Spleen (tissue), 11 donors: ENCODE measurements at regions not wholly inside any gene's neighbourhood (a gene's known extent, or its start where the extent isn't known, plus 50 kb on each side); places are given as distances from the start of the nearest gene placed in this dataset.

Experiments
- DNase-seq: peaks from one replicate; pipeline ENCODE4 v3.0.0-alpha.2; 2020
- H3K27ac ChIP-seq, 8 donors: fragments of 200-600 bp; sonication (generic) in 7 of 8; 1 replicate in 4 of 8; 2 replicates in 4 of 8; pipeline versions ENCODE4 v1.5.0 to v1.8.0; 2016 to 2021; ENCODE audit warnings: inconsistent platforms in 4 of 8, mild to moderate bottlenecking in 4 of 8, moderate library complexity in 1 of 8
- H3K27me3 ChIP-seq, 7 donors: fragments of 200-600 bp; sonication (generic) in 6 of 7; replicated peaks in 1 of 7; 1 replicate in 4 of 7; 2 replicates in 3 of 7; pipeline versions ENCODE4 v1.5.0 to v1.8.0; 2016 to 2021; ENCODE audit warnings: inconsistent platforms in 3 of 7, mild to moderate bottlenecking in 1 of 7
- H3K36me3 ChIP-seq, 6 donors: fragments of 200-600 bp; sonication (generic) in 5 of 6; 1 replicate in 4 of 6; 2 replicates in 2 of 6; pipeline versions ENCODE4 v1.5.0 to v1.8.0; 2016 to 2021; ENCODE audit warnings: inconsistent platforms in 2 of 6
- H3K4me1 ChIP-seq, 6 donors: fragments of 200-600 bp; sonication (generic) in 5 of 6; 1 replicate in 3 of 6; 2 replicates in 3 of 6; pipeline versions ENCODE4 v1.5.0 to v1.8.0; 2016 to 2021; ENCODE audit warnings: inconsistent platforms in 3 of 6
- H3K4me3 ChIP-seq, 8 donors: fragments of 200-600 bp; sonication (generic) in 7 of 8; 1 replicate in 4 of 8; 2 replicates in 4 of 8; pipeline versions ENCODE4 v1.5.0 to v1.8.0; 2016 to 2021; ENCODE audit warnings: inconsistent platforms in 4 of 8, mild to moderate bottlenecking in 4 of 8, moderate library complexity in 2 of 8
- H3K9me3 ChIP-seq, 8 donors: fragments of 200-600 bp; sonication (generic) in 7 of 8; 1 replicate in 4 of 8; 2 replicates in 4 of 8; pipeline versions ENCODE4 v1.5.0 to v1.8.0; 2016 to 2021; ENCODE audit warnings: inconsistent platforms in 4 of 8
- CTCF ChIP-seq, 11 experiments: fragments of 200-600 bp in 7 of 11; fragments of 450-650 bp in 4 of 11; sonication (generic) in 4 of 11; IDR thresholded peaks in 8 of 11; conservative IDR thresholded peaks in 3 of 11; 1 replicate in 7 of 11; 2 replicates in 4 of 11; pipeline versions ENCODE4 v1.4.0 to v1.8.0; 2016 to 2021; ENCODE audit warnings: antibody characterized with exemption in 11 of 11, inconsistent platforms in 4 of 11, mild to moderate bottlenecking in 1 of 11
- POLR2A ChIP-seq, 3 donors: fragments of 450-650 bp; IDR thresholded peaks; one replicate each; pipeline ENCODE4 v1.5.1; 2017; ENCODE audit warnings: antibody characterized with exemption in 3 of 3, mild to moderate bottlenecking in 1 of 3
- POLR2AphosphoS5 ChIP-seq, 3 donors: sonication (generic); formaldehyde crosslinking; IDR thresholded peaks; one replicate each; pipeline ENCODE4 v1.5.1; 2017; ENCODE audit warnings: antibody characterized with exemption in 3 of 3
- WGBS, 5 donors: extraction: QIAGEN DNeasy Blood & Tissue Kit in 3 of 5; methylation state at CpG; one replicate each; pipeline versions ENCODE4 v1.1.5 to v1.1.7; 2013 to 2018; 5-methylcytosine and 5-hydroxymethylcytosine counted together
- intact Hi-C: fragments of 100-400 bp; cut with DNase I; formaldehyde crosslinking; loops from one replicate; pipeline ENCODE4 v1.15.0; 2023; ENCODE audit warnings: low total_unique reads
- donor health status: healthy with polysubstance abuse.
- donor health status: DM: no; HTN: no; CAD: no; lungs with moderate emphysema.
- donor health status: DM: no; HTN: no; CAD: no.
- donor health status: Bipolar disorder and iron deficiency.
- donor health status: healthy.
- donor health status: DM: no; HTN: no; CAD: no.
- donor health status: DM: yes; HTN: yes; CAD: no.

GRCh38 chr2:59868981-59869380 lies 684.5 kb downstream of the BCL11A start:
- H3K27me3 ChIP-seq, result no peaks in the 10 kb centered on the region
- 79 to 85% (median 80%) methylated on average over 2 of the region's 2 CpGs for WGBS, 5 donors
- intact Hi-C loops, result no loop called here
- H3K4me1 ChIP-seq, result no peaks in the 10 kb centered on the region
- no peak for DNase-seq
- H3K9me3 ChIP-seq, result no peaks in the 10 kb centered on the region
- no peaks in the 10 kb centered on the region for H3K36me3 ChIP-seq
- H3K4me3 ChIP-seq, result no peak overlapping the region
- H3K27ac ChIP-seq, result no peak overlapping the region
- TF ChIP-seq POLR2AphosphoS5 (IDR thresholded peaks at IDR 0.05), result no peak
- no peak for TF ChIP-seq POLR2A (IDR thresholded peaks at IDR 0.05)
- no peak for TF ChIP-seq CTCF (IDR thresholded peaks at IDR 0.05 in 8 of 11, conservative IDR thresholded peaks at IDR 0.05 in 3 of 11)

GRCh38 chr2:59866436-59866835 lies 687.0 kb downstream of the BCL11A start:
- Histone ChIP-seq H3K9me3 (peaks cover 0 to 15% (median 13%) of the 10 kb centered on the region in 8 donors), H3K36me3 (no peaks in the 10 kb centered on the region), H3K4me1 (no peaks in the 10 kb centered on the region), H3K27me3 (no peaks in the 10 kb centered on the region), H3K4me3 (no peak overlapping the region), H3K27ac (no peak overlapping the region)
- TF ChIP-seq POLR2AphosphoS5 (IDR thresholded peaks at IDR 0.05) (no peak), CTCF (IDR thresholded peaks at IDR 0.05 in 8 of 11, conservative IDR thresholded peaks at IDR 0.05 in 3 of 11) (no peak), POLR2A (IDR thresholded peaks at IDR 0.05) (no peak)
- intact Hi-C loops, result no loop called here
- 75 to 92% (median 87%) methylated on average over 3 of the region's 3 CpGs for WGBS, 5 donors
- DNase-seq, result no peak

GRCh38 chr2:59858540-59858939 lies 694.9 kb downstream of the BCL11A start:
- H3K4me3 ChIP-seq, result no peak overlapping the region
- intact Hi-C loops, result no loop called here
- H3K27me3 ChIP-seq, result no peaks in the 10 kb centered on the region
- H3K36me3 ChIP-seq, result no peaks in the 10 kb centered on the region
- DNase-seq, result no peak
- peaks cover 0 to 29% (median 26%) of the 10 kb centered on the region in 8 donors for H3K9me3 ChIP-seq
- no peaks in the 10 kb centered on the region for H3K4me1 ChIP-seq
- no peak for TF ChIP-seq POLR2AphosphoS5 (IDR thresholded peaks at IDR 0.05)
- TF ChIP-seq POLR2A (IDR thresholded peaks at IDR 0.05), result no peak
- TF ChIP-seq CTCF (IDR thresholded peaks at IDR 0.05 in 8 of 11, conservative IDR thresholded peaks at IDR 0.05 in 3 of 11), result no peak
- H3K27ac ChIP-seq, result no peak overlapping the region
- WGBS, 5 donors, result 93 to 98% (median 96%) methylated on average over 7 of the region's 7 CpGs

- TF ChIP-seq CTCF (IDR thresholded peaks at IDR 0.05 in 8 of 11, conservative IDR thresholded peaks at IDR 0.05 in 3 of 11), result no peak
- no peak for TF ChIP-seq POLR2AphosphoS5 (IDR thresholded peaks at IDR 0.05)
- TF ChIP-seq POLR2A (IDR thresholded peaks at IDR 0.05), result no peak
Measured at GRCh38 chr2:59857109-59857508, 696.3 kb downstream of the BCL11A start.

More at GRCh38 chr2:59857109-59857508, 696.3 kb downstream of the BCL11A start:
- Histone ChIP-seq H3K9me3 (peaks cover 0 to 21% (median 19%) of the 10 kb centered on the region in 8 donors), H3K27ac (no peak overlapping the region), H3K36me3 (no peaks in the 10 kb centered on the region), H3K4me3 (no peak overlapping the region), H3K4me1 (no peaks in the 10 kb centered on the region), H3K27me3 (no peaks in the 10 kb centered on the region)
- no peak for DNase-seq
- intact Hi-C loops, result no loop called here
